Breast epithelium (tissue), 3 donors: ENCODE measurements at regions not wholly inside any gene's neighbourhood (a gene's known extent, or its start where the extent isn't known, plus 50 kb on each side); places are given as distances from the start of the nearest gene placed in this dataset.

ENCODE experiments used
- POLR2A ChIP-seq: fragments of 450-650 bp; IDR thresholded peaks from one replicate; pipeline ENCODE4 v1.6.1; 2016; ENCODE audit warnings: antibody characterized with exemption, mild to moderate bottlenecking, moderate library complexity
- TF ChIP-seq, protein P1 (sequence below), 3 donors: fragments of 450-650 bp; IDR thresholded peaks; one replicate each; pipeline ENCODE4 v1.5.1; 2016 to 2017; ENCODE audit warnings: antibody characterized with exemption in 3 of 3, mild to moderate bottlenecking in 3 of 3, moderate library complexity in 3 of 3

DNA sequence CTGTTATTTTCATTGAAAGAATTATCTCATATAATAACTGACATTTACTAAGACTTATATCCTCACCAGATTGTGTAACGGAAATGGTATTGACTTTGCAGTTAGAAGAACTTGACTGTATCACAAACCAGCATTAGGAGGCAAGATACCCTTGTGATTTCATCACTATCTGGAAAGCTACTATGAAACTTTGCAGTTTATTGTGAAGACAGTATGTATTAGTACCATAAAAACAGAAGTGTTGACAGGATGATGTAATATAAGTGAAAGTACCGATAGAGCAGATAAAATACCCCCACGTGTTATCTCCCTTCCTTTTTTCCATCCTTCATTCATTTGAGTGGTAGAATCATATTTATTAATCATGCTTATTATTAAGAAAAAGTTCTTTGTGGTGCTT is 365.7 kb upstream of the KLHL1 start:
- TF ChIP-seq, protein P1, sequence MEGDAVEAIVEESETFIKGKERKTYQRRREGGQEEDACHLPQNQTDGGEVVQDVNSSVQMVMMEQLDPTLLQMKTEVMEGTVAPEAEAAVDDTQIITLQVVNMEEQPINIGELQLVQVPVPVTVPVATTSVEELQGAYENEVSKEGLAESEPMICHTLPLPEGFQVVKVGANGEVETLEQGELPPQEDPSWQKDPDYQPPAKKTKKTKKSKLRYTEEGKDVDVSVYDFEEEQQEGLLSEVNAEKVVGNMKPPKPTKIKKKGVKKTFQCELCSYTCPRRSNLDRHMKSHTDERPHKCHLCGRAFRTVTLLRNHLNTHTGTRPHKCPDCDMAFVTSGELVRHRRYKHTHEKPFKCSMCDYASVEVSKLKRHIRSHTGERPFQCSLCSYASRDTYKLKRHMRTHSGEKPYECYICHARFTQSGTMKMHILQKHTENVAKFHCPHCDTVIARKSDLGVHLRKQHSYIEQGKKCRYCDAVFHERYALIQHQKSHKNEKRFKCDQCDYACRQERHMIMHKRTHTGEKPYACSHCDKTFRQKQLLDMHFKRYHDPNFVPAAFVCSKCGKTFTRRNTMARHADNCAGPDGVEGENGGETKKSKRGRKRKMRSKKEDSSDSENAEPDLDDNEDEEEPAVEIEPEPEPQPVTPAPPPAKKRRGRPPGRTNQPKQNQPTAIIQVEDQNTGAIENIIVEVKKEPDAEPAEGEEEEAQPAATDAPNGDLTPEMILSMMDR (IDR thresholded peaks at IDR 0.05) = no peak
- TF ChIP-seq POLR2A = no peak
